Psoas muscle (tissue), 7 donors: ENCODE measurements at regions not wholly inside any gene's neighbourhood (a gene's known extent, or its start where the extent isn't known, plus 50 kb on each side); places are given as distances from the start of the nearest gene placed in this dataset.

Source experiments
- ATAC-seq, 4 donors: fragments of 200-7000 bp; cut with Tn5 transposase; one replicate each; pipeline ENCODE4 v1.9.1; 2020; ENCODE audit warnings: moderate library complexity in 3 of 4, mild to moderate bottlenecking in 2 of 4
- DNase-seq, 2 donors: peaks; one replicate each; pipeline ENCODE4 v3.0.0-alpha.2; 2020
- H3K27ac ChIP-seq: fragments of 200-600 bp; one replicate; pipeline ENCODE4 v1.8.0; 2022
- H3K27me3 ChIP-seq, 3 donors: fragments of 200-600 bp in 1 of 3; one replicate each; pipeline versions ENCODE4 v1.6.1 to v1.8.0; 2013 to 2022; ENCODE audit warnings: low read length in 2 of 3, mild to moderate bottlenecking in 2 of 3, moderate library complexity in 1 of 3; ENCODE audit not compliant: insufficient read depth in 3 of 3
- H3K36me3 ChIP-seq, 2 donors: fragments of 200-600 bp in 1 of 2; one replicate each; pipeline versions ENCODE4 v1.6.1 to v1.8.0; 2013 to 2022; ENCODE audit warnings: low read depth in 1 of 2, mild to moderate bottlenecking in 1 of 2, moderate library complexity in 1 of 2; ENCODE audit not compliant: insufficient read depth in 1 of 2
- H3K4me1 ChIP-seq: fragments of 200-600 bp; one replicate; pipeline ENCODE4 v1.8.0; 2022
- H3K4me3 ChIP-seq: fragments of 200-600 bp; one replicate; pipeline ENCODE4 v1.8.0; 2022; ENCODE audit warnings: mild to moderate bottlenecking
- H3K9me3 ChIP-seq: fragments of 200-600 bp; one replicate; pipeline ENCODE4 v1.8.0; 2022
- CTCF ChIP-seq: fragments of 200-600 bp; IDR thresholded peaks from one replicate; pipeline ENCODE4 v1.8.0; 2022; ENCODE audit warnings: antibody characterized with exemption
- WGBS, 3 donors: extraction: QIAGEN DNeasy Blood & Tissue Kit; methylation state at CpG; one replicate each; pipeline versions ENCODE4 v1.1.6 to v1.1.7; 2013; 5-methylcytosine and 5-hydroxymethylcytosine counted together
- intact Hi-C, 2 donors: fragments of 100-400 bp; cut with DNase I; formaldehyde crosslinking; loops; one replicate each; pipeline versions ENCODE4 v1.11.0 to v1.14.2; 2022
- donor health status: healthy with polysubstance abuse.
- donor health status: DM: no; HTN: no; CAD: no; lungs with moderate emphysema.
- donor health status: Bipolar disorder and iron deficiency.
- donor health status: healthy.
- donor health status: DM: yes; HTN: yes; CAD: no.
- donor health status: DM: no; HTN: no; CAD: no.
- donor health status: DM: yes; HTN: yes; CAD: no.

DNA sequence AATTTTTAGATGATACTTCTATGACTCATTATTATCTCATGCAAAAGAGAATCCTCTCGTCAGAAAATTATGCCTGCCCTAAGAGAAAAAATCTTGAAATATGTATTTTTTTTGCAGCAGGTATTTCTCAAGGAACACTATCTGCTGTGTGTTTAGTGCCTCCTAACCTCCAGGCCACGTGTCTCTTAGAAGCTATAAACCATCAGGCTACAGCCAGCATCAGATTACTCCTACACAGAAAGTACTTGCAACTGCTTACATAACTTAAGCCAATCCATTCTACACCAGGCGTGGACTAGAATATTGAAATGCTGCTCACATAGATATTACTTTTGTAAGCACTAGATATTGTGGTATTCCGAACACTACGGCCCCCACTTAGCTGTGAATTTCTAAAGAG lies 933.4 kb downstream of the PLA2G4A start:
- no peak overlapping the region for H3K27ac ChIP-seq
- DNase-seq (no peak), ATAC-seq (no peak)
- TF ChIP-seq CTCF, result no peak
- no peaks in the 10 kb centered on the region for H3K9me3 ChIP-seq
- no peaks in the 10 kb centered on the region for H3K27me3 ChIP-seq
- H3K4me3 ChIP-seq, result no peak overlapping the region
- intact Hi-C loops, result no loop called here
- H3K36me3 ChIP-seq, result no peaks in the 10 kb centered on the region
- WGBS, 3 donors, result 25 to 35% (median 30%) methylated on average over 5 of the region's 5 CpGs
- H3K4me1 ChIP-seq, result no peaks in the 10 kb centered on the region

DNA sequence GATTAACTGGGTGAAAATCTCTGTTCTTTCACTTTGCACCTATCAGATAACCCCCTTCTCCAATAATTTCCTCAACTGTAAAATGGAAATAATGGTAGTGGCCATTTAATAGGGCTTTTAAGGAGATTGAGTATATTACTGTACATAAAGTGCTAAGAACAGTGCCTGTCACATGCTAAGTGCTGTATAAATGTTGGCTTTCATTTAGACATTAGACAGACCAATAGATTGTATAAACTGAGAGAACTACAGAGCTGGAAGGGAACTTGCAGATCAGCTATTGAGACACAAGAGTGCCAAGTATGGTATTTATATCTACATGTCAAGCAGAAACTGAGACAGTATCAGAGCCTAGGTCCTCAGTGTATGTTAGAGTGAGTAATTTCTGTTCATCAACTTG lies 934.7 kb downstream of the PLA2G4A start:
- Histone ChIP-seq H3K27ac (no peak overlapping the region), H3K4me1 (no peaks in the 10 kb centered on the region), H3K27me3 (no peaks in the 10 kb centered on the region), H3K36me3 (no peaks in the 10 kb centered on the region), H3K9me3 (no peaks in the 10 kb centered on the region), H3K4me3 (no peak overlapping the region)
- intact Hi-C loops, result no loop called here
- TF ChIP-seq CTCF, result no peak
- ATAC-seq (no peak), DNase-seq (no peak)

GRCh38 chr1:187763976-187764375 lies 935.2 kb downstream of the PLA2G4A start:
- intact Hi-C loops, result no loop called here
- Histone ChIP-seq H3K4me3 (no peak overlapping the region), H3K4me1 (no peaks in the 10 kb centered on the region), H3K36me3 (no peaks in the 10 kb centered on the region), H3K27ac (no peak overlapping the region), H3K27me3 (no peaks in the 10 kb centered on the region), H3K9me3 (no peaks in the 10 kb centered on the region)
- 83 to 84% (median 83%) methylated on average over 4 of the region's 4 CpGs for WGBS, 3 donors
- DNase-seq (no peak), ATAC-seq (no peak)
- no peak for TF ChIP-seq CTCF

DNA sequence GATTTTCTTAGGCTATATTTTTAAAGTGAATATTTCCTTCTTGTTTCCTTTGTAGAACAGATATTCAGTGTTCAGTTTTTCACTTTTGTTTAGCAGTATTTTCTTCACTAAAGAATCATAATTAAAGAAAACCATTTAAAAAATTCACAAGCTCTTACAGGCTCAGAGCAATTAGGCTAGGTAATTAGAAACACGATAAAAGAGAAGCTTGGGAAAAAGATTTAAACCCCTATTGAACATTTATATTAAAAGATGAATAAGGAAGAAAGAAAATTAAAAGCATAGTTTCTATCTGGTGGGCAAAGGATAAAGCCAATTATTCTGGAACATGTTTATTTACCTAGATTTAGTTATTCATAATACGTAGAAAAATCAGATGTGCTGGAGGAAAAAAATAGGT lies 942.6 kb downstream of the PLA2G4A start:
- no peak for ATAC-seq
- Histone ChIP-seq H3K36me3 (no peaks in the 10 kb centered on the region), H3K4me1 (no peaks in the 10 kb centered on the region), H3K27ac (no peak overlapping the region), H3K27me3 (no peaks in the 10 kb centered on the region), H3K4me3 (no peak overlapping the region), H3K9me3 (no peaks in the 10 kb centered on the region)
- WGBS, 3 donors, result 63 to 72% (median 72%) methylated on average over 2 of the region's 2 CpGs
- TF ChIP-seq CTCF, result no peak
- intact Hi-C loops, result no loop called here
- DNase-seq, result no peak

- no peak for ATAC-seq
- Histone ChIP-seq H3K36me3 (no peaks in the 10 kb centered on the region), H3K9me3 (no peaks in the 10 kb centered on the region), H3K4me3 (no peak overlapping the region), H3K27ac (no peak overlapping the region), H3K27me3 (no peaks in the 10 kb centered on the region), H3K4me1 (no peaks in the 10 kb centered on the region)
- 71 to 82% (median 79%) methylated on average over 5 of the region's 5 CpGs for WGBS, 3 donors
- no peak for TF ChIP-seq CTCF
- no peak for DNase-seq
- intact Hi-C loops, result no loop called here
These were observed 944.4 kb downstream of the PLA2G4A start for GRCh38 chr1:187773168-187773567.
